Suprapubic skin (tissue), 3 donors: ENCODE measurements at regions not wholly inside any gene's neighbourhood (a gene's known extent, or its start where the extent isn't known, plus 50 kb on each side); places are given as distances from the start of the nearest gene placed in this dataset.

Source experiments
- CTCF ChIP-seq, 2 donors: fragments of 200-600 bp in 1 of 2; fragments of 450-650 bp in 1 of 2; sonication (generic) in 1 of 2; IDR thresholded peaks; one replicate each; pipeline ENCODE4 v1.5.1; 2016 to 2019; ENCODE audit warnings: antibody characterized with exemption in 2 of 2, mild to moderate bottlenecking in 1 of 2, moderate library complexity in 1 of 2
- POLR2AphosphoS5 ChIP-seq, 3 donors: sonication (generic); formaldehyde crosslinking; IDR thresholded peaks; one replicate each; pipeline ENCODE4 v1.6.1; 2017; ENCODE audit warnings: antibody characterized with exemption in 3 of 3

- no peak for TF ChIP-seq POLR2AphosphoS5 (IDR thresholded peaks at IDR 0.05)
- no peak for TF ChIP-seq CTCF (IDR thresholded peaks at IDR 0.05)
Observed at GRCh38 chr11:11742486-11742885, 99.3 kb upstream of the USP47 start.
